SK-N-MC (cell line): ENCODE measurements at regions not wholly inside any gene's neighbourhood (a gene's known extent, or its start where the extent isn't known, plus 50 kb on each side); places are given as distances from the start of the nearest gene placed in this dataset.

Experiments used
- DNase-seq: peaks from one replicate; pipeline ENCODE4 v3.0.0-alpha.2; 2011; ENCODE audit warnings: low read depth, low spot score
- H3K27ac ChIP-seq: fragments of 200-600 bp; sonication (generic); 2 replicates; pipeline ENCODE4 v1.5.1; 2016; ENCODE audit warnings: mixed run types
- H3K36me3 ChIP-seq: fragments of 200-600 bp; sonication (generic); 2 replicates; pipeline ENCODE4 v1.6.1; 2017; ENCODE audit warnings: antibody characterized with exemption, low read length, mixed read lengths; ENCODE audit not compliant: insufficient read depth
- H3K4me3 ChIP-seq: fragments of 200-600 bp; sonication (generic); 2 replicates; pipeline ENCODE4 v1.5.1; 2016
- H3K9ac ChIP-seq: fragments of 200-600 bp; sonication (generic); 2 replicates; pipeline ENCODE4 v1.8.0; 2017; ENCODE audit warnings: mixed run types, mixed read lengths; ENCODE audit not compliant: insufficient read length
- H3K9me3 ChIP-seq: fragments of 200-600 bp; sonication (generic); 2 replicates; pipeline ENCODE4 v1.6.1; 2017; ENCODE audit warnings: low read depth, mild to moderate bottlenecking, antibody characterized with exemption, low read length, moderate library complexity, mixed read lengths
- EZH2 ChIP-seq: fragments of 200-600 bp; sonication (generic); IDR thresholded peaks from one replicate; pipeline ENCODE4 v1.6.1; 2017; ENCODE audit warnings: antibody characterized with exemption
- FOXP2 ChIP-seq: optimal IDR thresholded peaks from 2 replicates; pipeline ENCODE3; 2011; ENCODE audit warnings: mild to moderate bottlenecking, moderate library complexity; ENCODE audit not compliant: insufficient read depth; ENCODE audit errors: extremely low read length, control extremely low read depth
- POLR2AphosphoS5 ChIP-seq: IDR thresholded peaks from 2 replicates; pipeline ENCODE4 v1.6.1; 2012; ENCODE audit warnings: mild to moderate bottlenecking, low read depth, low read length, borderline replicate concordance

DNA sequence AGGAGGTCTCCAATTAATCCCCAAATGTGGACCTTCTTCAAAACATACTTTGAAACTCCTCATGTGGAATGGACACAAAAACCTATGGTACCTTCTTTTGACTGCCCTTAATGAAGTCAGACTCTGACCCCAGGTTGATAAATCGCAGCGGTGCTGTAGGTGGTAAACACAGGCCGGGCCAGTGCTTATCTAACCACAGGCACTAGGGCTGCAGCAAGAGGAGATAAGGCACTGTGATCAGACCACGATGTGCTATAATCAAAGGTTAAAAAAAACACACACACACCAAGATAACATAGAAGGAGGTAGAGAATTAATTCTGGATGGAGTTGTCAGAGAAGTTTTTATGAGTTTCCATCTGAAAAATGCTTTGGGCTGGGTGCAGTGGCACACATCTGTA lies 52.3 kb upstream of the SIPA1L2 start:
- TF ChIP-seq EZH2 (no peak), POLR2AphosphoS5 (no peak), FOXP2 (no peak)
- H3K4me3 ChIP-seq: no peak overlapping the region
- no peak overlapping the region for H3K27ac ChIP-seq
- no peaks in the 10 kb centered on the region for H3K9me3 ChIP-seq
- no peak overlapping the region for H3K9ac ChIP-seq
- H3K36me3 ChIP-seq: no peaks in the 10 kb centered on the region
- no peak for DNase-seq

DNA sequence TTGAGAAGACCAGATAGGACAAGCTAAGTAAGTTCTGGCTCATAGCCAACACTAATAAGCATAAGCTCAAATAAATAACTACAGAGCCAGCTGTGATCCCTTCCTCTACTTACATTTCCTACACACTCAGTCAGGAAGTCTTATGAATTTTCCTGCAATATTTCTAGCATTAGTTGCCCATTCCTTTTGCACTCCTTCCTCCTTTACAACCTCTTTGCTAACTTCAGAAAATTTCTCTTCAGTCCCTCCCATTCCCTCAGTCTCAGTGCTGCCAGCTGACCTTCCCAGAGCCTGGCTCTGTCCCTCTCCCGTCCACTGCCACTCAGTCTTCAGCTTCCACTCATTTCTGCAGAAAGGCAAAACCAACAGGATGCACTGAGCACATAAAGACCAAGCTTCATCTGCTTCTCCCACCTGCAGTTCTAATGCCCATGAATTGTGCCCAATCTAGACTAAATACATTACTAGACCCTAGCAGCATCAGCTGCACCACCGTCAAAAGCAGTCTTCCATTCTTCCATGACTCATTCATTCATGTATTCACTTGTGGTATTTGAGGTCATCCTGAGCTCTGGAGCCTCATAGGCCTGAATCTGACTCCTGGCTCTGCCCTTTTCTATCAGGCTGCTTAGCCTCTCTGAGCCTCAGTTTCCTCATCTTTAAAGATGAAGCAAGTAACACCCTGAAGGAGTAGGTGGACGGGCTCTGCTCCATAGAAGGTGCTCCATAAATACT lies 54.6 kb upstream of the SIPA1L2 start:
- TF ChIP-seq POLR2AphosphoS5: no peak
- TF ChIP-seq EZH2: no peak
- no peak for TF ChIP-seq FOXP2

DNA sequence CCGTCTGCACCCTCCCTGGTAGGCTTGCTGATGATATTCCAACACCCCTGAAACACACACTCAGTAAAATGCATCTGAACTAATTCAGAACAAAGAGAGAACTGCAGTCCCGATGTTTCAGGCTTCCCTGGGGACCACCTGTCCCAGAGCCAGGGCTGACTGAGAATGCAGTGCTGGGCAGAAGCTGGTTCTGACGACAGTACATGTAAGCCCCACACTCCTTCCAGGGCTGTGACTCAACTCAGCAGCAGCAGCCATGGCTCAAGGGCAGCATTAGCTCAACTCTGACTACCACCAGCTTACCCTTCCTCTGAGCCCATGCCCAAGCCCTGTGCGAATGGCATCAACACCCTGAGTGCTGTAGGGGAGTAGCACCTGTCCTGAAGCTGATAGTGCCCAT lies 56.4 kb upstream of the SIPA1L2 start:
- Histone ChIP-seq H3K36me3 (no peaks in the 10 kb centered on the region), H3K27ac (no peak overlapping the region), H3K9me3 (no peaks in the 10 kb centered on the region), H3K9ac (no peak overlapping the region), H3K4me3 (no peak overlapping the region)
- TF ChIP-seq POLR2AphosphoS5: no peak
- TF ChIP-seq EZH2: no peak
- TF ChIP-seq FOXP2: no peak
- DNase-seq: no peak

More for the DNA sequence above, 54.6 kb upstream of the SIPA1L2 start:
- H3K4me3 ChIP-seq: no peak overlapping the region
- no peaks in the 10 kb centered on the region for H3K9me3 ChIP-seq
- no peak for DNase-seq
- no peak overlapping the region for H3K9ac ChIP-seq
- no peak overlapping the region for H3K27ac ChIP-seq
- H3K36me3 ChIP-seq: no peaks in the 10 kb centered on the region

DNA sequence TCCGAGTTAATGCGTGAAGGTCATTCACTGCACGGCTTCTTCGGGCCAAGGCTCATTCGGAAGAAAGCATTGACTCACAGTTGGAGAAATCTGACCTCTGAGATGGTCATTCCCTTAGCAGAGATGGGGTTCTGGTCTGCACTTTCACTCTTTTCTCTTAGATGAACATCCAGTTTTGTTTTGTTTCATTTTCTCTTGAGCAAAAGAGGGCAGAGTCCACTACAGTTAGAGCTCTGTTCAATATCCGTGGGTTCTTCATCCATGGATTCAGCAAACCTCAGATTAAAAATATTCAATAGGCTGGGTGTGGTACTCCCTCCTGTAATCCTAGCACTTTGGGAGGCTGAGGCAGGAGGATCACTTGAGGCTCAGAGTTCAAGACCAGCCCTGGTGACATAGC lies 57.4 kb upstream of the SIPA1L2 start:
- H3K36me3 ChIP-seq: no peaks in the 10 kb centered on the region
- no peak for DNase-seq
- no peak for TF ChIP-seq FOXP2
- no peak for TF ChIP-seq EZH2
- TF ChIP-seq POLR2AphosphoS5: no peak
- H3K9me3 ChIP-seq: no peaks in the 10 kb centered on the region
- no peak overlapping the region for H3K9ac ChIP-seq
- H3K4me3 ChIP-seq: no peak overlapping the region
- no peak overlapping the region for H3K27ac ChIP-seq

DNA sequence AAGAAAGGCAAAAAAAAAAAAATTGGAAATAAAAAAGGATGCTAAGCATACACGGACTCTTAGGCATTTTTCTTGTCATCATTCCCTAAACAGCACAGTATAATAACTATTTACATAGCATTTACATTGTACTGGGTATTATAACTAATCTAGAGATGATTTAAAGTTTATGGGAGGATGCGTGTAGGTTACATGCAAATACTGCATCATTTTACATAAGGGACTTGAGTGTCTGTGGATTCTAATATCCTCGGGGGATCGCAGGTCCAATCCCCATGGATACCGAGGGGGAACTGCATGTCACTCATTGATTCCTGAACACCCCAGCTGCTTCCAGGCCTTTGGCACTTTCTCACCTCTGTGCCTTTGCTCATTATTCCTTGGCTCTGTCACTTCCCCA lies 57.8 kb upstream of the SIPA1L2 start:
- TF ChIP-seq EZH2 (no peak), POLR2AphosphoS5 (no peak)
- no peak overlapping the region for H3K27ac ChIP-seq
- no peaks in the 10 kb centered on the region for H3K36me3 ChIP-seq
- DNase-seq: no peak
- H3K9me3 ChIP-seq: no peaks in the 10 kb centered on the region
- no peak overlapping the region for H3K9ac ChIP-seq
- no peak overlapping the region for H3K4me3 ChIP-seq

DNA sequence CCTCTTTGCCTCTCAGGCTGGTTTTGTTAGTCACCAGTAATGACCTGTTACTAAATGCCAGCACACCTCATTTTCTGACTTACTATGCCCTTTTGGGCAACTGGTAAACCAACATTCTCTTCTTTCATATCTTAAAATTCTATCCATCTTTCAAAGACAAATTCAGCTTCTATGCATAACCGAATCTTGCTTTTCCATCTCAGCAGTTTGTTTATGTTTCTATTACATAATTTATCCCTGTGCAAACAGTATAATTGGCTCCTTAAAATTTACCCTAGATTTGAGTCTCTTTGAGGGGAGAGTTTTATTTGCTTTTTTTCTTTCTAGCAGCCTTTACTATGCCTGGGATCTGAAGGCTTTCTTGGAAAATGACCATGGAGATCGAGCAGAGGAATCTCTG lies 58.5 kb upstream of the SIPA1L2 start:
- TF ChIP-seq EZH2: no peak
- Histone ChIP-seq H3K9me3 (no peaks in the 10 kb centered on the region), H3K36me3 (no peaks in the 10 kb centered on the region), H3K4me3 (no peak overlapping the region), H3K27ac (no peak overlapping the region), H3K9ac (no peak overlapping the region)
- DNase-seq: no peak

DNA sequence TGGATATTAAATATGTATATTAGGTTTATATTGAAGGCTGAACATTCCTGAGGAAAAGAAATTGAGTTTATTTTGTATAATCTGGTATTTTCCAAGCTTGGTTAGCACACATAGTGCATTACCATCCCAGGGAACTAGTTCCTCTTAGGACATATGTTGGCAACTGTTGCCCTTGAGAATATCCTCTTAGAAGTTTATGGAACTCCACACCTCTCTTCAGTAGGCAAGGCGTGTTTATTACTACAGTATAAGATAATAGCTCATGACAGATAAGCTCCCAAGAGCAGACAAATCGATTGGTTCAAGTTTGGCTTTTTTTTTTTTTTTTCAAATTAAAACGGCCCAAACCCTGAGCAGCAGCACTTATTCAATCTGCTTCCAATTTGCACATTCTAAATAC lies 59.8 kb upstream of the SIPA1L2 start:
- TF ChIP-seq EZH2: no peak
- no peak for TF ChIP-seq POLR2AphosphoS5
- no peak for TF ChIP-seq FOXP2
- no peak overlapping the region for H3K27ac ChIP-seq
- H3K9ac ChIP-seq: no peak overlapping the region
- no peak overlapping the region for H3K4me3 ChIP-seq
- H3K36me3 ChIP-seq: no peaks in the 10 kb centered on the region
- no peak for DNase-seq
- H3K9me3 ChIP-seq: no peaks in the 10 kb centered on the region

DNA sequence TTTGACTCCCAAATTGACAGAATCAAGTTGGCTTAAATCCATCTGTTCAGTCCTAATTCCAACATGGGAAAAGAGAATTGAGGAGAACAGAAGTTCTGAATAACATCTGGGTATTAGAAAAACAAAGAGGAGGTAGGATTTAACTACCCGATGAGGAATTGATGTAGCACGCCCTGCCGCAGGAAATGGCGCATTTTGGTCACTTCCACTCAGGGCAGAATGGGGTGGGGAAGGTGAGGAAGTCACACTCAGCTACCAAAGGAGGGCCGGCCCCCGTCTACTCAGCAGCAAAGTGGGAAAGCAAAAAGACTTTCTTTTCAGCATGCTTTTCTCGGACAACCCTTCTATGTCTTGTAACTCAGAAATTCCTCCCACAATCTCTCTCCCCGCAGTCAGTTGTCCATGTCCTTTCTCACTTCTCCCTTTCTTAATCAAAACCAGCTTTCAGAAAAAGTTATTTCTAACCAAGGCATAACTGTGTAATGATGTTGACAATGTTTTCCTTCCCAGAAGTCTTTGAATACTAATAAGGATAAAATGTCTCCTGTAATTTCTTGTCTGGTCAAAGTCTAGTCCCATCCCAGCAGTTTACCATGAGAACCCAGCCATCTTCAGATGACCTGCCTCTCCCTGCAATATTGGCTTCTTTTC lies 60.5 kb upstream of the SIPA1L2 start:
- no peak overlapping the region for H3K4me3 ChIP-seq
- H3K27ac ChIP-seq: no peak overlapping the region
- H3K9me3 ChIP-seq: no peaks in the 10 kb centered on the region
- H3K9ac ChIP-seq: no peak overlapping the region
- no peak for DNase-seq
- H3K36me3 ChIP-seq: no peaks in the 10 kb centered on the region
- TF ChIP-seq POLR2AphosphoS5 (no peak), FOXP2 (no peak), EZH2 (no peak)

DNA sequence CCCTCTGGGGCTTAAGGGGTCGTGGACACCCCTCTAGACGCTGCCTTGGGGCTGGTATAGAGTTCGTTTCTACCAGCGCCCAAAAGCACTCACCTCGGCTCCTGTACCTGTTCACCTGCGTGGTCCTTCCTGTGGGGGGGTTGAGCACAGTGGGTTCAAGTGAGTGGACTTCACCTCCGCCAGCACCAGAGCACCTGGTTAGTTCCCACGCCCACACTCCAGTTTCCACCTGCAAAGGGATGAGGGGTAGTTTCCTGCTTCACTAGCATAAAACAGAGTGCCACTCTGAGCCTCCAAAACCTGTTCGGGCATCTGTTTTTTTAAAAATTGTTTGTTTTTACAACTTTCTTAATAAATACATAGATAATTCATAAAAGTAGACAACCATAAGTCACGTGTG lies 64.5 kb upstream of the SIPA1L2 start:
- Histone ChIP-seq H3K27ac (no peak overlapping the region), H3K36me3 (no peaks in the 10 kb centered on the region), H3K4me3 (no peak overlapping the region), H3K9ac (no peak overlapping the region), H3K9me3 (no peaks in the 10 kb centered on the region)
- no peak for TF ChIP-seq EZH2
- TF ChIP-seq FOXP2: no peak
- no peak for TF ChIP-seq POLR2AphosphoS5
- DNase-seq: no peak
